ENCODE measurements at regions not wholly inside any gene's neighbourhood (a gene's known extent, or its start where the extent isn't known, plus 50 kb on each side); places are given as distances from the start of the nearest gene placed in this dataset.
A peak's percentile ranks its signal among the peaks of the same experiment; 100 is the strongest.

GRCh38 chr6:90900034-90900433 is 313.2 kb upstream of the MAP3K7 start:
- Mint-ChIP-seq H3K27me3 (ENCODE audit: low read depth) (peaks cover 3% of the 10 kb centered on the region), H3K4me3 (no peak overlapping the region), H3K36me3 (ENCODE audit: low read depth) (no peaks in the 10 kb centered on the region), H3K9me3 (no peaks in the 10 kb centered on the region), H3K4me1 (peaks cover 17% of the 10 kb centered on the region), H3K27ac (no peak overlapping the region)
- TF ChIP-seq CTCF (IDR thresholded peaks at IDR 0.05; ENCODE audit: unreplicated experiment in 3 of 3): no peak

DNA sequence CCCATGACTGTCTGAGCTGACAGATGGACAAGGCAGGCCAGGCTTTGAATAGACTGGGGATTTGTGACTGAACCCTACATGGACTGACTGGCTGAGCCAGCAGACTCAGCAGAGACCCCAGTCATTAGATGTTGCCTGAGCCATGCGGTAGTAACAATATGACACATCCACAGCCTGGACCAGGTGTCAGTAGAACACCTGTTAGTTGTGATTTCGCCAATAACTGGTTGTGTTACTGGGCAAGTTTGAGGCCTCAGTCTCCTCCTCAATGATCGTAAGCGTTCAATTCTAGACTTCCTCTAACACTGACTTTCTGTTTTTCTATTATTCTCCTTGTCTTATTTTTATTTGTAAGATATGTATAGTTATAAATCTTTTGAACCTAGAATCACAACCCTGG is 311.9 kb upstream of the MAP3K7 start:
- no peaks in the 10 kb centered on the region for H3K9me3 Mint-ChIP-seq
- TF ChIP-seq CTCF (IDR thresholded peaks at IDR 0.05; ENCODE audit: unreplicated experiment in 3 of 3): no peak
- no peak overlapping the region for H3K27ac Mint-ChIP-seq
- H3K4me3 Mint-ChIP-seq: no peak overlapping the region
- H3K27me3 Mint-ChIP-seq (ENCODE audit: low read depth): peaks cover 3% of the 10 kb centered on the region
- H3K36me3 Mint-ChIP-seq (ENCODE audit: low read depth): no peaks in the 10 kb centered on the region
- peaks cover 17% of the 10 kb centered on the region for H3K4me1 Mint-ChIP-seq

DNA sequence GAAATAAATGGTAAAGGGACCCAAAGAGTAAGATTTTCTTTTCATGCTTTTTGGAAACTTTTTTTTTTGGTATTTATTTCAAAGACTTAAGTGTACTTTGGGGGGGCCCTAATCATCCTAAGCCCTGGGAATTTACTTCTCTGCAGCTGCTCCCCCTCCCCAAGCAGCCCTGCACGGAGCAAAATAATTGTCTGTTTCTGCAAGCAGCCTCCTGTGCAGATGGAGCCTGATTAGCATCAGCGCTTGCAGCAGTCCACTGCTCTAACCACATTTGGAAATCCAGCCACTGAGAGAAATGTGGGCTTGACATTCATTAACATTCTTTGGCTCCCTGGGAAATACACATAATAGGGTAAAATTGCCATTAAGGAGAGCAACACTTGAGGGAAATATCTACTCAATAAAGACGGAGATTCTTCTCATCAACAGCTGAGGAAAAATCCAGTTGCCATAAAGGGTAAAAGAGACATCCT is 309.2 kb upstream of the MAP3K7 start:
- Mint-ChIP-seq H3K36me3 (ENCODE audit: low read depth) (no peaks in the 10 kb centered on the region), H3K27me3 (ENCODE audit: low read depth) (peaks cover 3% of the 10 kb centered on the region), H3K27ac (peak overlapping the region; percentile 11 to 27 (median 21)), H3K4me1 (peaks cover 31% of the 10 kb centered on the region), H3K4me3 (no peak overlapping the region), H3K9me3 (no peaks in the 10 kb centered on the region)
- no peak for TF ChIP-seq CTCF (IDR thresholded peaks at IDR 0.05; ENCODE audit: unreplicated experiment in 3 of 3)

GRCh38 chr6:90895299-90896074 is 308.6 kb upstream of the MAP3K7 start:
- Mint-ChIP-seq H3K27me3 (ENCODE audit: low read depth) (peaks cover 3% of the 10 kb centered on the region), H3K4me1 (peaks cover 37% of the 10 kb centered on the region), H3K27ac (peak overlapping the region; percentile 2 to 81 (median 11)), H3K9me3 (no peaks in the 10 kb centered on the region), H3K4me3 (no peak overlapping the region), H3K36me3 (ENCODE audit: low read depth) (no peaks in the 10 kb centered on the region)
- no peak for TF ChIP-seq CTCF (IDR thresholded peaks at IDR 0.05; ENCODE audit: unreplicated experiment in 3 of 3)

- TF ChIP-seq CTCF (IDR thresholded peaks at IDR 0.05; ENCODE audit: unreplicated experiment in 3 of 3): no peak
- Mint-ChIP-seq H3K4me1 (peaks cover 39% of the 10 kb centered on the region), H3K4me3 (no peak overlapping the region), H3K9me3 (no peaks in the 10 kb centered on the region), H3K27ac (no peak overlapping the region), H3K27me3 (ENCODE audit: low read depth) (peaks cover 3% of the 10 kb centered on the region), H3K36me3 (ENCODE audit: low read depth) (no peaks in the 10 kb centered on the region)
Measured at GRCh38 chr6:90894285-90895130, 307.6 kb upstream of the MAP3K7 start.

Data from nephron (organoid).